HL-60/S4 (cell line): ENCODE measurements at regions not wholly inside any gene's neighbourhood (a gene's known extent, or its start where the extent isn't known, plus 50 kb on each side); places are given as distances from the start of the nearest gene placed in this dataset.

ENCODE experiments used
- in situ Hi-C: fragments of 300-500 bp; cut with MboI; formaldehyde crosslinking; loops from 2 replicates; pipeline ENCODE4 v1.14.3; 2022; ENCODE audit warnings: low sequenced_read_pairs

DNA sequence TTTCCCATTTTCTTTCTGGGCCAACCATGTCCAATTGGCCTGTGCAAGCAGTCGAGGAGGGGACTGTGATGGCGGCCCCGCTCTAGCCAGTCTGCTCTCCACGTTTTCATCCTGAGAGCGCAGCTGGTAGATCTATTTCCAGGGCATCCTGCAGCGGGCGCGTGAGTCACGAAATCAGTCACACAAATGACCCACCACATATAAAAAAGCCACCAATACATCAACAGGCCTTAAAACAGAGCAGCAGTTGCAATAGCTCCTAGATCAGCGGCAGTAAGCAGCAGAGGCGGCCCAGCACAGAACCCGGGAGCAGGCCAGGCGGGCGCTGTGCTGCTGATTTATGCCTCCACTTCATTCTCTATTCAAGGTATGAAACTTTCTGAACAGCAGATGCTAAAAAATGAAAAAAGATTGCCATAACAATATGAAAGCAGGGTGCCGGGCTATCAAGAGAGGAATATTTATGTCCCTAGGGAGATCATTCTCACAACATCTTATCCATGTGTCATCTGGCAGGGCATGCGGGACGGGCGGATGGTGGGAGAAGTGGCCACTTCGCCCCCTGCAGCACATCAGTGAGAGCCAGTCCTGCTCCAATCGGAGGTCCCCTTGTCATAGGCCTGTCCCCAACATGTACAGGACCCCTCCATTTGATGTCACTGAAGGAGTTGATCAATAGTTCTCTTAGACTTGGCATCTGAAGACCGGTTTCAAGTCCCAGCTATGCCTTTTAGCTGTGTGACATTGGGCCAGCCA is 98.0 kb upstream of the GPR26 start:
- in situ Hi-C loops = no loop called here

DNA sequence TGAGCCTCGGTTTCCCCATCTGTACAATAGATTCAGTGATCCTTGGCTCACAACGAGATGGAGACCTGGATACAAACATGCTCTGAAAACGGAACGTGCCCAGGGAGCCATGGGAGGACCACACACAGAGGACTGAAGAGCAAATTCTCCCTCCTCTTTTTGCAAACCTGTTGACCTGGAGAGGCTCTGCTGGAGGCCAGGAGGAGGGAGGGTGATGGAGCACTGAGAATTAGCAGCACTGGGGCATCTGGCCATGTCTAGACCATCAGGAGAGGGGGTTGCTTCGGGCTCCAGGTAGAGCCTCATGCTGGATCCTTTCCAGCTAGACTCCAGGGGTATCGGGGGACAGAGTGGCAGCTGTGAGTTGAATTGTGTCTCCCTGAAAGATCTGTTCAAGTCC is 97.4 kb upstream of the GPR26 start:
- in situ Hi-C loops = no loop called here

DNA sequence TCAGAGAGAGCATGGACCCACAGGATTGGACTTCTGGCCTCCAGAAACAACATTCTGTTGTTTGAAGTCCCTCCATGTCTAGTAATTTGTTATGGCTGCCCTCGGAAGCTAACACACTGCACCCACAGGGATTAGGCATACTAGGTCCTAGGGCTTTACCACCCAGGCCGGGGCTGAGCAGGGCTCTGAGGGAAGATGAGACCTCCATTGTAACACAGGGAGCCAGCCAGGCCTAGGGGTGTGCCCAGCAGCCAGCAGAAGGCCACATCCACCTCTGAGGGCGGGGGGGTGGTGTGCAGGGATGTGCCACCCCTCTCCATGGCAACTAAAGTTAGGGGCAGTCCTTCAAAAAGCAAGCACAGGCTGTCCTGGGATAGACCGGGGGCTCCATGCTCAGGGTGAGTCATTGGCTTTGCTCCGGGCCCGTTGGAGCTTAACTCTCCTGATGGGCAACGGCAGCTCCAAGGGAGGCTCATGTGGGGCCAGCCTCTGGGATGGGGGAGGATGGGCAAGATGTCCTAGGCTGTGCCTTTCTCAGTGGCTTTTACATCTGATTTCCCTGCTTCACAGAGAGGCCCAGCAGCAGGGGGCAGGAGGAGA is 96.6 kb upstream of the GPR26 start:
- in situ Hi-C loops = loop anchor here (10.0 kb wide), 1 partner anchor 395 kb away; no protein-coding TSS in a partner anchor

DNA sequence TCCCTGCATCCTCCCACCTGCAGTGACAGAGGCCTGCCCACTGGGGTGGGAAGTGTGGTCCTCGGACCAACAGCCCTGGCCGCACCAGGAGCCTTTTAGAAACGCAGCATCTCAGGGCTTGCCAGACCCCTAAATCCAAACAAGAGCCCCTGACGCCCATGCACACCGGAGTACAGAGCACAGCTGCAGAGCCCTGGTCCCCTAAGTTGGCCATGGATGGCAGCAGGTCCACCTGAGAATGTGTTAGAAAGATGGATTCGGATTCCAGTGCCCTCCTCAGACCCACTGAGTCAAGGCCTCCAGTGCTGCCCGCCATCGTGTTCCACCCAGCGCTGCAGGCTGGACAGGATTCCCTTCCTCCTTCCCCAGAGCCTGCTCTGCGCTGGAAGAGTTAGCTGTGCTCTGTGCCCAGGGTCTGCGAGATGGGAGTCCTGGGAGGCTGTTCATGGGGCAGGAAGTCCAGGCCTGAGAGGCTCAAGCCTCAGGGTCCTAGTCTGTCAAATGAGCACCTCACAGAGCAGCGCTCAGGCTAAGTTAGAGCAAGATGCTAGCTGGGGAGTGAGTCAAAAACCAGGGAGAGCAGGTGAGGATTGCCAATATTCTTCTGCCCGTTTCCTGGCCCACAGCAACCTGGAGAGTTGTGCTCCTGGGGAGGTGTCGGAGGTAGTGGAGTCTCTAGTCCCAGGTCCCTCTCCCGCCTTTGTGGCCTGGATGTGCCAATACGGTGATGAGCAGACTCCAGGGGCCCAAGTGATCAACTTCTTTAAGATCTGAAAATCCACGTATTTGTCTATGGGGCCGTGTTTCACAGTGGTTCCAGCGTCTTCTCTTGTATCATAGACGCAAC is 95.9 kb upstream of the GPR26 start:
- in situ Hi-C loops = loop anchor here (10.0 kb wide), 1 partner anchor 395 kb away; no protein-coding TSS in a partner anchor

DNA sequence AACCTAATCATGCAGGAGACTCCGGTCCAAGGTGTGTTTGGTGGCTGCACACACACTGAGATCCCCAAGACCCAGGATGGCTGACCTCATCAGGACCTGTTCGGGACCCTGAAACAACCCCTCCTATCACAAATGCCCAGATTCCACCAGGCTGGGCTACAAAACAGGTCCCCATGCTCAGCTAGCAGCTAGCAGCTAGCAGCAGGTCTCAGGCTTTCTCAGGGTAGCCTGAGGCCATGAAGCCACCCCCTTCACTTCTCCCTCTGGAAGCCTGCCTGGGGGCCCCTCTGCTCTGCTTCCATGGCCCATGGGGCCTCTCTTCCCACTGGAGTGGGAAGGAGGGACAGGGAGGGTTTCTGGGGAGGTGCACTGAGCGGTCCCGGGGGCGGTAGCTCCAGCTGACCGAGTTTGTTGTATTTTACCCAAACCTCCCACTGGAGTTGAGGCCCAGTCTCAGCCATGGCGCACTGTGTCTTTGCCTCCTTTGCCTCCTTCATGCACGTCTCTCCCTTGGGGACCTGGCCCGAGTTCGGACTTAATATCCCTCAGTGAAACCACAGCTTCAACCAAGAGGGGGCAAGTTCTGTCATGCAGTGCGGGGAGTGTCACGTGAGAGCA is 95.1 kb upstream of the GPR26 start:
- in situ Hi-C loops = loop anchor here (10.0 kb wide), 1 partner anchor 394 kb away; no protein-coding TSS in a partner anchor

DNA sequence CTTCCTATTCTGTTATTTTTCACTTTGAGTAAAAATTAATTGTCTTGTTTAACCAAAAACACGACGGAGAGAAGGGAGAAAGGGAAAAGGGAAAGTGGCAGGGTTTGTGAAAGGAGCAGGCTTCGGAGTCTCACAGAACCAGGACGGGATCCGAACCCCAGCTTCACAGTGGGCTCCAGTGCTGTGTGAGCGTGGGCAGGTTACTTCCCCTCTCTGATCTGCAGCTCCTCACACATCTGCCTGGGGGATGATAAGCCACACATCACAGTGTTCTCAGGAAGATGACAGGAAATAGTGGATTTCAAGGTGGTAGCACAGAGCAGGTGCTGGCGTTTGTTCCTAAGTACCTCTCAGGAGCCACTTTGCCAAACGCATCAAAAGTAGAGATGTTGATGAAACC is 94.2 kb upstream of the GPR26 start:
- in situ Hi-C loops = loop anchor here (10.0 kb wide), 1 partner anchor 393 kb away; no protein-coding TSS in a partner anchor

DNA sequence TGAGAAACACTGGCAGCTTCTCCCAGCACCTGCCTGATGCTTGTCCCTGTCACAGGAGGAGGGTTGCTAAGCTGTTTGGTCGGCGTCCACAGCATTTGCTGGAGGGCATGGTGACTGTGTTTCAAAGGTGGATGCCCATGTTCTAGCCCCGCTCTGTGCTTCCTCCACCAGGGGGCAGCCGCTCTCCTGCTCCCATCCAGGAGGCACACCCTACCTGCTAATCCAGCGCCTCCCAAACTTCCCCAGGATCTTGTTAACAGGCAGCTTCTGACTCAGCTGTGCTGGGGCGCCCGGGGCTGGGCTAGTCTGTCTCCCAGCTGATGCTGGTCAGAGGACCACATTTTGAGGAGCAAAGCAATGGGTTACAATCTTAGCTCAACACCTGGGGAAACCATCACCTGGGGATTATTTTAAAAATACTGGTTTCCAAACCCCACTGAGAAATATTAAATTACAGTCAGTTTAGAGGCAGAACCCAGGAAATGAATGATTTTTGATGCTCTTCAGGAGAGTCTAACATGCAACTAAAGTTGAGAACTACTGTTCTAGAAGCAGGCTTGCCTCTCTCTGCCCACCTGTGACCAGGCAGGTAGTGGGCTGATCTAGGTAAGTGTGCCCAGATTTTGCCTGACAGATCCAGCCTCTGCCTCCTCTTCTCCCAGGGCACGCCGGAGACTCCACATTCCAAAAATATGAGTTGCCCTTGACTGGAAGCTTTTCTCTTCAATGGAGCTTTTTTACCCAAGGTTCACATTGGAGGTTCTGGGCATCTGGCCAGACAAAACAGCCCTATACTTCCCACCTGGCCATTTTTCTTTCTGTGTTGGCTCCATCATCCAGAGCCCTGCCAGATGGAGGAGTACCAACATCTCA is 92.7 kb upstream of the GPR26 start:
- in situ Hi-C loops = loop anchor here (10.0 kb wide), 1 partner anchor 391 kb away; no protein-coding TSS in a partner anchor

DNA sequence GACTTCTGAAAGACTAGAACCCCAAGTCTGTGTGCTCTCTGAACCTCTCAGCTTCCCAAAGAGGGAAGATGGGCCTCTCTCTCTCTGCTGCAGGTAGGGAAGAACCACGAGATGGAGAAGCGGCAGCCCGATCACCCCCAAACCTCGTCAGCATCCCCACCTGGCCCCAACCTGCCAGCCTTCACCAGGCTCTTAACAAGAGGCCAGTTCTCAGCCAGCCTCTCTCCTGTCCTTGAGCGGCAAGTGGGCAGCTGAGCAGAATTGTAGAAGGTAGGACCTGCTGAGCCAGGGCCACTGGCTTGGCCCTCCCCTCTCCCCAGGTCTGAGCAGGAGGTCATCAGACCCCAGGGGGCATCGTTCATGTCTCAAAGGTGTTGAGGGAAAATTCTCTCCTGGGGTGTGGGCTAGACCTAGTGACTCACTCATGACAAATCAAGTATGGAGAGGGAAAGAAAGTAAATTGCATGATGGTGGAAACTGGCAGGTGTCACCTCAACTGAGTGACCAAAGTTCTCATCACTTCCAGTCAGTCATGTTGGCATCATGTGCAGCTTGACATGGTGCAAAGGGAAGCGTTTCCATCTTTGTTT is 92.0 kb upstream of the GPR26 start:
- in situ Hi-C loops = loop anchor here (10.0 kb wide), 1 partner anchor 391 kb away; no protein-coding TSS in a partner anchor

DNA sequence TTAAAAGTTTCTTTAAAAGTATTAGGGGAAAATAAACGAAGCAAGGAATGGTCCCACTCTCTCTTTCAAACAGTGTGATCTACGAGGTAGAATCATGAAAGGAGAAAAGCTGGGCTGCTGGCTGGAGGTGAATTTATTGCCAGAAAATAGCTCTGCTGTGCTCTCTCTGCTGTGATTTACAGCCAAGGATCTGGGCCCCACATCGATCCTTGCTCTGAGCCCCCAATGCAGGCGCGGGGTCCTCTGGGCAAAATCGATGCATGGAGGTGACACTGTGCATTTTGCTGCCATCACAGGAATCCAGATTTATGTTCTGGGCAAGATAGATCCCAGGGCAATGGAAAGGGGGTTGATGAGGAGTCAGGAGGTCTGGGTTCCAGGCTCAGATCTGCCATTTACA is 91.0 kb upstream of the GPR26 start:
- in situ Hi-C loops = loop anchor here (10.0 to 25.0 kb wide), 2 partner anchors 390 to 837 kb away; partner anchors contain the start of gene OAT

DNA sequence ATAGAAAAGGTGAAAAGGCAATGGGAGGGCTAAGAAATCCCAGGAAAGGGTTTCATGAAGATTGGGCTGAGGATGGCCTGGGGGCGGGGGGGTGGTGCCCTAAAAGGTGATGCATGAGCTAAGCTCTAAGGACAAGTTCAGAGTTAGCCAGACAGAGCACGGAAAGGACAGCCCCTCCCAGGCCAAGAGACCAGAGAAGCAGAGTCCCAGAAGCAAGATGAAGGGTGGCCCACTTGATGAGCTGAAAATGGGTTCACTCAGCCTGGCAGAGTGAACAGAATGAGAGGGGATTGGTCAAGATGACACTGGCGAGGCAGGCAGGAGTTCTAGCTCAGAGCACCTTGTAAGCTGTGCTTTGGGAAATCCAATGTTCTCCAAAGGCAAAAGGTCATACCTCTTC is 89.4 kb upstream of the GPR26 start:
- in situ Hi-C loops = loop anchor here (10.0 to 25.0 kb wide), 2 partner anchors 388 to 836 kb away; partner anchors contain the start of gene OAT

DNA sequence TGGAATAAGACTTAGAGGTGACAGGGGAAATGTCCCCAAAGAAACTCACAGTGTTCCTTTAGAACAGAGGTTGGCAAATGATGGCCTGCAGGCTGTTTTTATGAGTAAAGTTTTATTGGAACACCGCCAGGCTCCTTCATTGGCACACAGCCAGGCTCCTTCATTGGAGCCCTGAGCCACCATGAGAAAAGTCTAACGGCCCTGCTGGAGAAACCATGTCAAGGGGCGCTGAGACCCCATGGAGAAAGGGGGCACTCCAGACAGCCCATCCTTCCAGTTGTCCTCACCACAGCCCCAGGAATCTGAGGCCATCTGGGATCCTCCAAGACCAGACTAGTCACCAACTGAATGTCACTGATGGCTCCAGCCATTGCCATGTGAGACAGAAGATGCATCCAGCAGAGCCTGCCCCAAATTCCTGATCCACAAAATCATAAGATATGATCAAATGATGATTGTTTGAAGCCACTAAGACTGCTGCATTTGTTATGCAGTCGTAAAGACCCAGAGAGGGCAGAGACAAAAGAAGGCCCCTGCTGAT is 88.2 kb upstream of the GPR26 start:
- in situ Hi-C loops = loop anchor here (10.0 to 25.0 kb wide), 2 partner anchors 387 to 834 kb away; partner anchors contain the start of gene OAT

DNA sequence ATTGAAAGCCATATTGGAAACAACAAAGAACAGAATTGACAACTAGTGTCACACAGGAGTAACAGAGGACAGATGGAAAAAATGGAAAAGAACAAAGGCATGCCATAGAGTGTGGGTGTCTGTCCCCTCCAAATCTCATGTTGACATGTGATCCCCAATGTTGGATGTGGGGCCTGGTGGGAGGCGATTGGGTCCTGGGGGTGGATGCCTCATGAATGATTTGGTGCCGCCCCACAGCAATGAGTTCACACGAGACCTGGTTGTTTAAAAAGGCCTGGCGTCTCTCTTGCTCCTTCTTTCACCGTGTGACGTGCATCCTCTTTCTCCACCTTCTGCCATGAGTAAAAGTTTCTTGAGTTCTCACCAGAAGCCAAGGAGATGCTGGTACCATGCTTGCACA is 87.4 kb upstream of the GPR26 start:
- in situ Hi-C loops = loop anchor here (10.0 to 25.0 kb wide), 2 partner anchors 386 to 834 kb away; partner anchors contain the start of gene OAT

DNA sequence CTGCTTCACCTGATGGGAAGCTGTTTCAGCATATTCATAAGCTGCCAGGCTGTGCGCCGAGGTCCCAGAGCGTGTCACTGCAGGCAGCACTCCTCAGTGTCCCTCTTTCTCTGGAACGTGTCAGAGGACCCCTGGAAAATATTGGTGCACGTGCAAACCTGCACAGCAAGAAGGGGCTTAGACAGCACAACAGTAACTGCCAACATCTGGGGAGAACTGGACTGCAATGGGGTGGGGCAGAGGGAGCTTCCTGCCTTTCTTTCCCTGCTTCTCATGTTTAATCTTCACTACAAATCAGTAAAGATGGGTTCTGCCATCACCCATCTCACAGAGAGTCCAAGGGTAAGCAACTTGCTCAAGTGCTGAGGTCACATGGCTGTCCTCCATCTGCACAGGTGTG is 86.5 kb upstream of the GPR26 start:
- in situ Hi-C loops = loop anchor here (10.0 to 25.0 kb wide), 2 partner anchors 385 to 833 kb away; partner anchors contain the start of gene OAT

DNA sequence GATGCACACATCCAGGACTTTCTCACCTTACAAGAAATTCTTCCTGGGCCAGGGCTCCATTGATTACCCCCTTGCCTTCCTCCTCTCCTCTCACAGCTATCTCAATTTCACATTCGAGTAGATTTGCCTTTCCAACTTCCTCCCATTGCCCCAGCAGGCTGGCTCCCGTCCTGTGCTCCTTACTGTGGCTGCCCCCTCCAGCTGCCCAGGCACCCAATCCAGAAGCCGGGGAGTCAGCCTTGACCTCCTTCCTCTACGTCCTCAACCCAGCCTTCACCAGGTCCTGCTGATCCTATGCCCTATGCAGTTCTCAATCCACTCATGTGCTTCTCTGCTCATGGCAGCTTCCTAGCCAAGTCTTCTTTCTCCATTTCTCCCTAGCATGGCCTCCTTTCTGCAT is 85.7 kb upstream of the GPR26 start:
- in situ Hi-C loops = loop anchor here (25.0 kb wide), 1 partner anchor 832 kb away; the partner anchor contains the start of gene OAT

DNA sequence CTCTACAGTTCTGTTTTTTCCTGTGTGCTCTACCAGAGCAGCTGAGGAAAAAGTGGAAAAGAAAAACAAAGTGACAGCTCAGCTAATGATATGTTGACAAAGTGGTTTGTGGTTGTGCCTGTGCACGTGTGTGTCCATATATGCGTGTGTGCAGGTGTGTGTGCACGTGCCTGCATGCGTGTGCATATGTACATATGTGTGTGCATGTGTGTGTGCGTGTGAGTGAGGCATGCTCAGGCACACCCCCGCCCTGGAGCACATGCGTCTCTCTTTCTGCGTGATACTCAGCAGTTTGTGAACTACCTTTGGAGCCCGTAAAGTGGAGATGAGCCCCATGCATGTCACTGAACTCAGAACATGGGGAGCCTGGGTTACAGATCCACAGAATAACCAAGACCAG is 84.5 kb upstream of the GPR26 start:
- in situ Hi-C loops = loop anchor here (25.0 kb wide), 1 partner anchor 831 kb away; the partner anchor contains the start of gene OAT

DNA sequence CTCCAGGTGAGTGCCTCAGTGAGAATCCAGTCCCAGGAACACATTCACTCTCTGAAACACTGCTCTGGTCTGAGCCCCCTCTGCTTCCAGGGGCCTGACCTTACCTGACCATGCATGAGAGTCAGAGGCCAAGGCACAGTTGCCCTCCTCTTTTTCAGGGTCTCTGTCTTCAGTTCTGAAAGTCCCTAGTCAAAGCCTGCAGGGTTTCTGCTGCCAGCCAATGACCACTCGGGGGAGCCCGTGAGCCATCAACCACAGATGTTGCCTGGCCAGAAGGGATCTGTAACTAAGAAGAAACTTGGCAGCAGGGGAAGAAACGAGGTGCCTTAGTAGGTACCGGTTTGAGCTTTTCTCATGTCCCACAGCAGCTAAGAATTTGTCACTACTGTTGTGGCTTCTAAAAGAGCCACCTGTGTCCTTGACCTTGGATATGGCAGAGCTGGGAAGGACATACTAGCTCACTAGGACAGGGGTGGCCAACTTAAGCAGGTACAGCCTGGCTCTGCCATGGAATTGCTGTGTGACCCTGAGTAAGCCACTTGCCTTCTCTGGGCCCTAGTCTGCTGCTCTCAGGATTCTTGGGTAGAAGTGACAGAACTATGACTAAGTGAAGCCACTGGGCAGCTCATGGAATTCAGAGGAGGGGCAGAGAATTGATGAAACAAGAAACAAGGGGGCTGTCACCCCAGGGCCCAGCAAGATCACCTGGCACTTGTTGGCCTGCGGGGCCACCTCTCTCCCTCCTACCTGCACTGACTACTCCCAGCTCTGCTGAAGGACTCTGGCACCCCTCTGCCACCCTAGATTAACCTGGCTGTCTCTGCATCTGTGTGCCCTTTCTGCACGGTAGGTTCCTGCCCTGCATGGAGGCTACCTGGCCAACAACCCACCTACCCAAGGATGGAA is 83.8 kb upstream of the GPR26 start:
- in situ Hi-C loops = loop anchor here (25.0 kb wide), 1 partner anchor 830 kb away; the partner anchor contains the start of gene OAT

DNA sequence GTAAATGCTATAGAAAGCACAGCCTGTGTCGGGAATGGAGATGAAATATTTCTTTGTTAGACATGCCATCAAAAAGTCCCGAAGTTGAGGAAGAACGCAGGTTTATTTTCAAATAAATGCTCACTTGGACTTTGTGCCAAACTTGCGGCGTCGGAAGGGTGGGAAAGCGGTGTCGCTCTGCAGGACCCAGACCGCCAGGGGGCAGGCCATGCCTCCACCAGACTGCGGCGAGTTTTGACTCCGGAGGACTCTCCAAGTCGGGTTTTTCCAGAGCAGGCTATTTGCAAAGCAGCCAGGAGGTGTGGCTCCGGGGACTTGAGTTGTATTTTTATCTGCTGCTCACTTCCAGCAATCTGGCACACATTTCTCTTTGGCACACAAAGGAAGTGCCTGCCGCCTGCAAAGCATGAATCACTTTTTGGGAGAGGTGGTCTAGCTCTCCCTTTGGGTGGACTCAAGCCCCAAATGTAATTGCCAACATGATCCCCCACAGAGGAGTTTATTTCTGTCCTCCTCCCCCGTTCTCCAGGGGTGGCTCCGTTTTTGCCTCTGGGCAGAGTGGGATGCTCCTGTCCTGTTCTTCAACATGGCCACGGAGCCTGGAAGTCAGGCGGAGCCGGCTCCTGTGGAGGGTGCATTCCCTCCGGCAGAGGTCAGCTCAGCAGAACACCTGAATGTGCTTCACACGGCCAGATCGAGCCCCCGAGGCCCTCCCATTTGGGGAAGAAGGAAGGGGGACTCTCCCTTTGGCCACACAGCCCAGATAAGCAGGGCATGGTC is 82.3 kb upstream of the GPR26 start:
- in situ Hi-C loops = loop anchor here (25.0 kb wide), 1 partner anchor 828 kb away; the partner anchor contains the start of gene OAT
